ENCODE measurements at regions not wholly inside any gene's neighbourhood (a gene's known extent, or its start where the extent isn't known, plus 50 kb on each side); places are given as distances from the start of the nearest gene placed in this dataset.

GRCh38 chr4:96681218-96681617 lies 841.3 kb downstream of the PDHA2 start:
- Histone ChIP-seq H2BK5ac (ENCODE audit: low read length) (no peak overlapping the region), H3K4me3 (ENCODE audit: low read length) (no peak overlapping the region), H3K27me3 (ENCODE audit: insufficient read depth, low read length, poor library complexity) (no peaks in the 10 kb centered on the region), H3K9ac (ENCODE audit: low read length) (no peak overlapping the region), H3K23ac (ENCODE audit: low read length) (no peak overlapping the region), H2AK5ac (ENCODE audit: low read length) (no peak overlapping the region), H3K36me3 (ENCODE audit: control insufficient read depth, insufficient read depth, low read length) (no peaks in the 10 kb centered on the region), H2BK120ac (ENCODE audit: low read depth, low read length) (no peak overlapping the region), H3K79me2 (ENCODE audit: control insufficient read depth, insufficient read depth, low read length) (no peaks in the 10 kb centered on the region), H4K8ac (ENCODE audit: low read depth, low read length) (no peak overlapping the region), H3K4me2 (ENCODE audit: low read length) (no peak overlapping the region), H3K79me1 (ENCODE audit: low read length) (no peaks in the 10 kb centered on the region), H4K5ac (ENCODE audit: low read length) (no peak overlapping the region), H3K56ac (ENCODE audit: low read length) (no peak overlapping the region), H3K4me1 (ENCODE audit: control insufficient read depth, low read depth, low read length) (no peaks in the 10 kb centered on the region), H3K4ac (ENCODE audit: low read depth, low read length) (no peak overlapping the region), H3K27ac (ENCODE audit: low read depth, low read length) (no peak overlapping the region), H3K18ac (ENCODE audit: low read length) (no peak overlapping the region), H2BK15ac (replicated peaks; ENCODE audit: low read depth) (no peak overlapping the region)
- DNase-seq = no peak

DNA sequence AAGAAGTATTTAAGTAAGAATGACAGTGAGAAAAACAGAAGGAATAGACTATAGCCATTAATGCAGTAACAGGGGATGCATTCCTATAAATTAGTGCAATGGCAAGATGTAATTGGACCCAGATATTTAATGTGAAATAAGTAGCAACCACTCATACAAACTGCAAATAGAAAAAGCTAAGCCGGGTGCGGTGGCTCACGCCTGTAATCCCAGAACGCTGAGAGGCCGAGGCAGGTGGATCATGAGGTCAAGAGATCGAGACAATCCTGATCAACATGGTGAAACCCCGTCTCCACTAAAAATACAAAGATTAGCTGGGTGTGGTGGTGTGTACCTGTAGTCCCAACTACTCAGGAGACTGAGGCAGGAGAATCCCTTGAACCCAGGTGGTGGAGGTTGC lies 845.8 kb downstream of the PDHA2 start:
- Histone ChIP-seq H3K27me3 (ENCODE audit: insufficient read depth, low read length, poor library complexity) (no peaks in the 10 kb centered on the region), H3K4me1 (ENCODE audit: control insufficient read depth, low read depth, low read length) (no peaks in the 10 kb centered on the region), H3K27ac (ENCODE audit: low read depth, low read length) (no peak overlapping the region), H2BK15ac (replicated peaks; ENCODE audit: low read depth) (no peak overlapping the region), H3K4me2 (ENCODE audit: low read length) (no peak overlapping the region), H3K36me3 (ENCODE audit: control insufficient read depth, insufficient read depth, low read length) (no peaks in the 10 kb centered on the region), H4K5ac (ENCODE audit: low read length) (no peak overlapping the region), H3K18ac (ENCODE audit: low read length) (no peak overlapping the region), H3K23ac (ENCODE audit: low read length) (no peak overlapping the region), H3K56ac (ENCODE audit: low read length) (no peak overlapping the region), H3K4me3 (ENCODE audit: low read length) (no peak overlapping the region), H2BK120ac (ENCODE audit: low read depth, low read length) (no peak overlapping the region), H4K8ac (ENCODE audit: low read depth, low read length) (no peak overlapping the region), H3K79me1 (ENCODE audit: low read length) (no peaks in the 10 kb centered on the region), H3K4ac (ENCODE audit: low read depth, low read length) (no peak overlapping the region), H2AK5ac (ENCODE audit: low read length) (no peak overlapping the region), H3K9ac (ENCODE audit: low read length) (no peak overlapping the region), H3K79me2 (ENCODE audit: control insufficient read depth, insufficient read depth, low read length) (no peaks in the 10 kb centered on the region), H2BK5ac (ENCODE audit: low read length) (no peak overlapping the region)
- no CpG with 5 or more reads among the region's 7 CpGs for WGBS (ENCODE audit: extremely low coverage, insufficient coverage, low lambda C conversion rate)
- DNase-seq = no peak

DNA sequence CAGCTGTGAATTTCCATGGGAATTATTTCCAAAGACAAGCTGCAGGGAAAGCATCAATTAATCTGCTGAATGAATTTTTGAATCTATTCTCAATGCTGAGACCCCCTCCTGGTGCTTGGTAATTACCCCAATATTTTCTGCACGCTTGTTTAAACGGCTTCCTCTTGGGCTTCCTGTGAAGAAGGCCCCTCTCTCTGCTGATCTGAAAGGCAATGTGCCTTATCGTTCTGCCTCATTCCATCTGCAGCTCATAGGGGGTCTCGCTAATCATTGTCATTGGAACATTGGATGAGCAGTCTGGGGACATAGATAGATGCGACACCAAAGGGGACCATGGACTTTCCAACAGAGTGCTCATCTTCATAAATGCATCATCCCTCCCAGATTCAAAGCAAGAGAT lies 851.6 kb downstream of the PDHA2 start:
- Histone ChIP-seq H2BK15ac (replicated peaks; ENCODE audit: low read depth) (no peak overlapping the region), H2BK5ac (ENCODE audit: low read length) (no peak overlapping the region), H3K27me3 (ENCODE audit: insufficient read depth, low read length, poor library complexity) (no peaks in the 10 kb centered on the region), H3K27ac (ENCODE audit: low read depth, low read length) (no peak overlapping the region), H3K4ac (ENCODE audit: low read depth, low read length) (no peak overlapping the region), H3K4me1 (ENCODE audit: control insufficient read depth, low read depth, low read length) (no peaks in the 10 kb centered on the region), H3K79me1 (ENCODE audit: low read length) (no peaks in the 10 kb centered on the region), H4K5ac (ENCODE audit: low read length) (no peak overlapping the region), H3K36me3 (ENCODE audit: control insufficient read depth, insufficient read depth, low read length) (no peaks in the 10 kb centered on the region), H3K23ac (ENCODE audit: low read length) (no peak overlapping the region), H3K9ac (ENCODE audit: low read length) (no peak overlapping the region), H2BK120ac (ENCODE audit: low read depth, low read length) (no peak overlapping the region), H4K8ac (ENCODE audit: low read depth, low read length) (no peak overlapping the region), H3K79me2 (ENCODE audit: control insufficient read depth, insufficient read depth, low read length) (no peaks in the 10 kb centered on the region), H3K4me2 (ENCODE audit: low read length) (no peak overlapping the region), H3K4me3 (ENCODE audit: low read length) (no peak overlapping the region), H2AK5ac (ENCODE audit: low read length) (no peak overlapping the region), H3K56ac (ENCODE audit: low read length) (no peak overlapping the region), H3K18ac (ENCODE audit: low read length) (no peak overlapping the region)
- WGBS (ENCODE audit: extremely low coverage, insufficient coverage, low lambda C conversion rate) = no CpG with 5 or more reads among the region's 5 CpGs
- no peak for DNase-seq

DNA sequence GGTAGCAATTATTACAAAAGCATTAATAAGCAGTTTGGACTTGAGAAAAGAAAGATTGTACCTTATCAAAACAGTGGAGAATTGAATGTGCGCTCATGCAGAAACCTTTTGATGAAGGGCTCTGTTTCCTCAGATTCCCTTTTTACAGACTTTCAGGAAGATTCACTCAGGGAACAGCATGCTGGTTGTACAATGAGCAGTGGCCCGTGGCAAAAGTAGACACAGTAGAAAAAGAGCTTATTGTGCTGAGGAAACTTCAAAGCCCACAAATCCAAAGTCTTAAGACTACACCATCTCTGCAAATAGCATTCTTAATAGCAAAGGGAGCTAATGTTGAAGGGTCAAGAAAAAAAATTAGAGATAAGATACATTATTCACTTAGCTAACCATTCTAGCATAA lies 858.9 kb downstream of the PDHA2 start:
- Histone ChIP-seq H3K56ac (ENCODE audit: low read length) (no peak overlapping the region), H3K79me1 (ENCODE audit: low read length) (no peaks in the 10 kb centered on the region), H3K36me3 (ENCODE audit: control insufficient read depth, insufficient read depth, low read length) (no peaks in the 10 kb centered on the region), H4K8ac (ENCODE audit: low read depth, low read length) (no peak overlapping the region), H3K27me3 (ENCODE audit: insufficient read depth, low read length, poor library complexity) (no peaks in the 10 kb centered on the region), H3K9ac (ENCODE audit: low read length) (no peak overlapping the region), H3K4ac (ENCODE audit: low read depth, low read length) (no peak overlapping the region), H3K79me2 (ENCODE audit: control insufficient read depth, insufficient read depth, low read length) (no peaks in the 10 kb centered on the region), H3K18ac (ENCODE audit: low read length) (no peak overlapping the region), H2AK5ac (ENCODE audit: low read length) (no peak overlapping the region), H3K4me1 (ENCODE audit: control insufficient read depth, low read depth, low read length) (no peaks in the 10 kb centered on the region), H2BK5ac (ENCODE audit: low read length) (no peak overlapping the region), H3K4me2 (ENCODE audit: low read length) (no peak overlapping the region), H3K27ac (ENCODE audit: low read depth, low read length) (no peak overlapping the region), H2BK15ac (replicated peaks; ENCODE audit: low read depth) (no peak overlapping the region), H3K4me3 (ENCODE audit: low read length) (no peak overlapping the region), H4K5ac (ENCODE audit: low read length) (no peak overlapping the region), H2BK120ac (ENCODE audit: low read depth, low read length) (no peak overlapping the region), H3K23ac (ENCODE audit: low read length) (no peak overlapping the region)
- no peak for DNase-seq
- no CpG with 5 or more reads among the region's 2 CpGs for WGBS (ENCODE audit: extremely low coverage, insufficient coverage, low lambda C conversion rate)

DNA sequence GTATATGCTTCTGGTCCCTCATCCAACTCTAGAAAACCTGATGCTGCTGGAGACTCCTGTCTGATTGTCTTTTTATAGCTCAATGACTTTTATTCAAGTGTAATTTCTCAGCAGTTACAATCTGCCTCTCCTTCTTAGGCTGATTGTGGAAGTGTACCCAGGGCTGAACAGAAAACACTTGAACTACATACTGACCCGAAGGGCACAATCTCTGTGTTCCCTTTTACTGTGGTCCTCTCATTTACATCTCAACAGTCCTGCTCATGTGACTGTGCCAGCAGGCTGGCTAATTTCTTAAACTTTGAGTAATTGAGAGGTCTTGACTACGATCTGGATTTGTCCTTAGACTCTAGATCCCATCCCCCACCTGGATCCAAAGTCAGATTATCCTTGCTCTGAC lies 863.4 kb downstream of the PDHA2 start:
- Histone ChIP-seq H3K36me3 (ENCODE audit: control insufficient read depth, insufficient read depth, low read length) (no peaks in the 10 kb centered on the region), H3K4ac (ENCODE audit: low read depth, low read length) (no peak overlapping the region), H2BK120ac (ENCODE audit: low read depth, low read length) (no peak overlapping the region), H3K4me3 (ENCODE audit: low read length) (no peak overlapping the region), H3K56ac (ENCODE audit: low read length) (no peak overlapping the region), H3K27me3 (ENCODE audit: insufficient read depth, low read length, poor library complexity) (no peaks in the 10 kb centered on the region), H4K8ac (ENCODE audit: low read depth, low read length) (no peak overlapping the region), H3K4me1 (ENCODE audit: control insufficient read depth, low read depth, low read length) (no peaks in the 10 kb centered on the region), H3K27ac (ENCODE audit: low read depth, low read length) (no peak overlapping the region), H2BK5ac (ENCODE audit: low read length) (no peak overlapping the region), H3K23ac (ENCODE audit: low read length) (no peak overlapping the region), H3K18ac (ENCODE audit: low read length) (no peak overlapping the region), H3K79me2 (ENCODE audit: control insufficient read depth, insufficient read depth, low read length) (no peaks in the 10 kb centered on the region), H3K79me1 (ENCODE audit: low read length) (no peaks in the 10 kb centered on the region), H4K5ac (ENCODE audit: low read length) (no peak overlapping the region), H3K4me2 (ENCODE audit: low read length) (no peak overlapping the region), H2AK5ac (ENCODE audit: low read length) (no peak overlapping the region), H3K9ac (ENCODE audit: low read length) (no peak overlapping the region), H2BK15ac (replicated peaks; ENCODE audit: low read depth) (no peak overlapping the region)
- no CpG with 5 or more reads among the region's 2 CpGs for WGBS (ENCODE audit: extremely low coverage, insufficient coverage, low lambda C conversion rate)
- DNase-seq = peak; percentile 0

- Histone ChIP-seq H3K36me3 (ENCODE audit: control insufficient read depth, insufficient read depth, low read length) (no peaks in the 10 kb centered on the region), H2AK5ac (ENCODE audit: low read length) (no peak overlapping the region), H3K56ac (ENCODE audit: low read length) (no peak overlapping the region), H2BK15ac (replicated peaks; ENCODE audit: low read depth) (no peak overlapping the region), H3K4me3 (ENCODE audit: low read length) (no peak overlapping the region), H3K4ac (ENCODE audit: low read depth, low read length) (no peak overlapping the region), H2BK120ac (ENCODE audit: low read depth, low read length) (no peak overlapping the region), H3K4me1 (ENCODE audit: control insufficient read depth, low read depth, low read length) (no peaks in the 10 kb centered on the region), H4K5ac (ENCODE audit: low read length) (no peak overlapping the region), H2BK5ac (ENCODE audit: low read length) (no peak overlapping the region), H3K79me2 (ENCODE audit: control insufficient read depth, insufficient read depth, low read length) (no peaks in the 10 kb centered on the region), H3K79me1 (ENCODE audit: low read length) (no peaks in the 10 kb centered on the region), H4K8ac (ENCODE audit: low read depth, low read length) (no peak overlapping the region), H3K23ac (ENCODE audit: low read length) (no peak overlapping the region), H3K4me2 (ENCODE audit: low read length) (no peak overlapping the region), H3K9ac (ENCODE audit: low read length) (no peak overlapping the region), H3K27me3 (ENCODE audit: insufficient read depth, low read length, poor library complexity) (no peaks in the 10 kb centered on the region), H3K18ac (ENCODE audit: low read length) (no peak overlapping the region), H3K27ac (ENCODE audit: low read depth, low read length) (no peak overlapping the region)
- DNase-seq = no peak
- no CpG with 5 or more reads among the region's 1 CpG for WGBS (ENCODE audit: extremely low coverage, insufficient coverage, low lambda C conversion rate)
Observed at GRCh38 chr4:96708766-96709165, 868.9 kb downstream of the PDHA2 start.
